ENCODE measurements at regions not wholly inside any gene's neighbourhood (a gene's known extent, or its start where the extent isn't known, plus 50 kb on each side); places are given as distances from the start of the nearest gene placed in this dataset.

- Histone ChIP-seq H3K36me3 (ENCODE audit: control insufficient read depth, insufficient read depth, low read length) (no peaks in the 10 kb centered on the region), H3K4me3 (replicated peaks; ENCODE audit: low read depth, low read length) (no peak overlapping the region), H3K27me3 (replicated peaks; ENCODE audit: control insufficient read depth, insufficient read depth, low read length) (no peaks in the 10 kb centered on the region)
- TF ChIP-seq CTCF (IDR thresholded peaks at IDR 0.05; ENCODE audit: insufficient read depth, low read length, poor library complexity, severe bottlenecking) = no peak
- no peak for DNase-seq (ENCODE audit: extremely low read depth, insufficient read length)
These were observed 149.9 kb upstream of the STT3B start for GRCh38 chr3:31382856-31383255.

GRCh38 chr3:31384117-31384516, 148.6 kb upstream of the STT3B start:
- Histone ChIP-seq H3K27me3 (replicated peaks; ENCODE audit: control insufficient read depth, insufficient read depth, low read length) (no peaks in the 10 kb centered on the region), H3K4me3 (replicated peaks; ENCODE audit: low read depth, low read length) (no peak overlapping the region), H3K36me3 (ENCODE audit: control insufficient read depth, insufficient read depth, low read length) (no peaks in the 10 kb centered on the region)
- no peak for TF ChIP-seq CTCF (IDR thresholded peaks at IDR 0.05; ENCODE audit: insufficient read depth, low read length, poor library complexity, severe bottlenecking)
- DNase-seq (ENCODE audit: extremely low read depth, insufficient read length) = no peak

GRCh38 chr3:31389939-31390338, 142.8 kb upstream of the STT3B start:
- TF ChIP-seq CTCF (IDR thresholded peaks at IDR 0.05; ENCODE audit: insufficient read depth, low read length, poor library complexity, severe bottlenecking) = no peak
- no peak overlapping the region for H3K4me3 ChIP-seq (replicated peaks; ENCODE audit: low read depth, low read length)
- no peaks in the 10 kb centered on the region for H3K27me3 ChIP-seq (replicated peaks; ENCODE audit: control insufficient read depth, insufficient read depth, low read length)
- no peaks in the 10 kb centered on the region for H3K36me3 ChIP-seq (ENCODE audit: control insufficient read depth, insufficient read depth, low read length)
- no peak for DNase-seq (ENCODE audit: extremely low read depth, insufficient read length)

- Histone ChIP-seq H3K4me3 (replicated peaks; ENCODE audit: low read depth, low read length) (no peak overlapping the region), H3K36me3 (ENCODE audit: control insufficient read depth, insufficient read depth, low read length) (no peaks in the 10 kb centered on the region), H3K27me3 (replicated peaks; ENCODE audit: control insufficient read depth, insufficient read depth, low read length) (no peaks in the 10 kb centered on the region)
- no peak for TF ChIP-seq CTCF (IDR thresholded peaks at IDR 0.05; ENCODE audit: insufficient read depth, low read length, poor library complexity, severe bottlenecking)
- DNase-seq (ENCODE audit: extremely low read depth, insufficient read length) = no peak
These were observed 142.3 kb upstream of the STT3B start for GRCh38 chr3:31390466-31390865.

- H3K4me3 ChIP-seq (replicated peaks; ENCODE audit: low read depth, low read length) = no peak overlapping the region
- no peak for TF ChIP-seq CTCF (IDR thresholded peaks at IDR 0.05; ENCODE audit: insufficient read depth, low read length, poor library complexity, severe bottlenecking)
- H3K27me3 ChIP-seq (replicated peaks; ENCODE audit: control insufficient read depth, insufficient read depth, low read length) = no peaks in the 10 kb centered on the region
- H3K36me3 ChIP-seq (ENCODE audit: control insufficient read depth, insufficient read depth, low read length) = no peaks in the 10 kb centered on the region
- no peak for DNase-seq (ENCODE audit: extremely low read depth, insufficient read length)
These were observed 141.6 kb upstream of the STT3B start for GRCh38 chr3:31391150-31391549.

GRCh38 chr3:31392568-31392967, 140.2 kb upstream of the STT3B start:
- no peak for TF ChIP-seq CTCF (IDR thresholded peaks at IDR 0.05; ENCODE audit: insufficient read depth, low read length, poor library complexity, severe bottlenecking)
- Histone ChIP-seq H3K4me3 (replicated peaks; ENCODE audit: low read depth, low read length) (no peak overlapping the region), H3K27me3 (replicated peaks; ENCODE audit: control insufficient read depth, insufficient read depth, low read length) (no peaks in the 10 kb centered on the region), H3K36me3 (ENCODE audit: control insufficient read depth, insufficient read depth, low read length) (no peaks in the 10 kb centered on the region)
- DNase-seq (ENCODE audit: extremely low read depth, insufficient read length) = peak; percentile 17
